ENCODE measurements at regions not wholly inside any gene's neighbourhood (a gene's known extent, or its start where the extent isn't known, plus 50 kb on each side); places are given as distances from the start of the nearest gene placed in this dataset.

- H3K36me3 ChIP-seq = no peaks in the 10 kb centered on the region
- no peak overlapping the region for H3K27ac ChIP-seq
- H3K4me3 ChIP-seq = no peak overlapping the region
- H3K9me3 ChIP-seq = no peaks in the 10 kb centered on the region
- intact Hi-C loops (cut with DNase I) = no loop called here
- H3K27me3 ChIP-seq = no peaks in the 10 kb centered on the region
- no peak for DNase-seq (ENCODE audit: extremely low spot score in 2 of 2)
- TF ChIP-seq POLR2AphosphoS5 (IDR thresholded peaks at IDR 0.05; ENCODE audit: insufficient read depth in 1 of 2, low read depth in 1 of 2) (no peak), POLR2A (IDR thresholded peaks at IDR 0.05) (no peak), CTCF (IDR thresholded peaks at IDR 0.05) (no peak)
- H3K4me1 ChIP-seq = no peaks in the 10 kb centered on the region
Measured at GRCh38 chr13:112150352-112150751, 83.4 kb downstream of the SOX1 start.

GRCh38 chr13:112152846-112153245 lies 85.9 kb downstream of the SOX1 start:
- Histone ChIP-seq H3K4me3 (no peak overlapping the region), H3K9me3 (no peaks in the 10 kb centered on the region), H3K36me3 (no peaks in the 10 kb centered on the region), H3K27ac (no peak overlapping the region), H3K4me1 (no peaks in the 10 kb centered on the region), H3K27me3 (no peaks in the 10 kb centered on the region)
- intact Hi-C loops (cut with DNase I) = no loop called here
- TF ChIP-seq POLR2A (IDR thresholded peaks at IDR 0.05) (no peak), POLR2AphosphoS5 (IDR thresholded peaks at IDR 0.05; ENCODE audit: insufficient read depth in 1 of 2, low read depth in 1 of 2) (no peak), CTCF (IDR thresholded peaks at IDR 0.05) (no peak)
- no peak for DNase-seq (ENCODE audit: extremely low spot score in 2 of 2)

GRCh38 chr13:112153364-112153763 lies 86.4 kb downstream of the SOX1 start:
- TF ChIP-seq POLR2A (IDR thresholded peaks at IDR 0.05) (no peak), CTCF (IDR thresholded peaks at IDR 0.05) (no peak), POLR2AphosphoS5 (IDR thresholded peaks at IDR 0.05; ENCODE audit: insufficient read depth in 1 of 2, low read depth in 1 of 2) (no peak)
- DNase-seq (ENCODE audit: extremely low spot score in 2 of 2) = no peak
- no peak overlapping the region for H3K4me3 ChIP-seq
- H3K9me3 ChIP-seq = no peaks in the 10 kb centered on the region
- H3K27me3 ChIP-seq = no peaks in the 10 kb centered on the region
- intact Hi-C loops (cut with DNase I) = no loop called here
- no peaks in the 10 kb centered on the region for H3K36me3 ChIP-seq
- H3K27ac ChIP-seq = no peak overlapping the region
- no peaks in the 10 kb centered on the region for H3K4me1 ChIP-seq

- Histone ChIP-seq H3K27me3 (no peaks in the 10 kb centered on the region), H3K9me3 (no peaks in the 10 kb centered on the region), H3K36me3 (no peaks in the 10 kb centered on the region), H3K27ac (no peak overlapping the region), H3K4me3 (no peak overlapping the region), H3K4me1 (no peaks in the 10 kb centered on the region)
- DNase-seq (ENCODE audit: extremely low spot score in 2 of 2) = no peak
- intact Hi-C loops (cut with DNase I) = no loop called here
- TF ChIP-seq CTCF (IDR thresholded peaks at IDR 0.05) (no peak), POLR2AphosphoS5 (IDR thresholded peaks at IDR 0.05; ENCODE audit: insufficient read depth in 1 of 2, low read depth in 1 of 2) (no peak), POLR2A (IDR thresholded peaks at IDR 0.05) (no peak)
Measured at GRCh38 chr13:112153846-112154245, 86.9 kb downstream of the SOX1 start.

GRCh38 chr13:112154301-112155060 lies 87.5 kb downstream of the SOX1 start:
- Histone ChIP-seq H3K36me3 (no peaks in the 10 kb centered on the region), H3K27ac (no peak overlapping the region), H3K4me1 (no peaks in the 10 kb centered on the region), H3K27me3 (no peaks in the 10 kb centered on the region), H3K9me3 (no peaks in the 10 kb centered on the region), H3K4me3 (no peak overlapping the region)
- TF ChIP-seq POLR2A (IDR thresholded peaks at IDR 0.05) = no peak
- TF ChIP-seq CTCF (IDR thresholded peaks at IDR 0.05) = no peak
- no peak for TF ChIP-seq POLR2AphosphoS5 (IDR thresholded peaks at IDR 0.05; ENCODE audit: insufficient read depth in 1 of 2, low read depth in 1 of 2)
- intact Hi-C loops (cut with DNase I) = no loop called here
- DNase-seq (ENCODE audit: extremely low spot score in 2 of 2) = no peak
